ENCODE measurements at regions not wholly inside any gene's neighbourhood (a gene's known extent, or its start where the extent isn't known, plus 50 kb on each side); places are given as distances from the start of the nearest gene placed in this dataset.

GRCh38 chr2:196245378-196246140 is 74.2 kb upstream of the STK17B start:
- Histone ChIP-seq H4K20me1 (ENCODE audit: control insufficient read depth, extremely low read depth, insufficient read depth, low read length) (no peaks in the 10 kb centered on the region), H3K4me3 (replicated peaks in 1 of 4; ENCODE audit: control extremely low read depth in 1 of 4, insufficient read depth in 1 of 4, low read depth in 3 of 4, low read length in 4 of 4) (no peak overlapping the region), H3K9me3 (ENCODE audit: control insufficient read depth, insufficient read depth, low read depth, low read length) (no peaks in the 10 kb centered on the region), H3K27me3 (ENCODE audit: control insufficient read depth, insufficient read depth, low read length) (no peaks in the 10 kb centered on the region), H3K27ac (ENCODE audit: insufficient read depth, low read length) (no peak overlapping the region), H2AFZ (ENCODE audit: low read length) (no peak overlapping the region), H3K9ac (ENCODE audit: insufficient read depth, low read length) (no peak overlapping the region), H3K79me2 (ENCODE audit: control insufficient read depth, insufficient read depth, low read length) (no peaks in the 10 kb centered on the region), H3K4me1 (ENCODE audit: control insufficient read depth, extremely low read depth, insufficient read depth, low read length) (peaks cover 6% of the 10 kb centered on the region), H3K36me3 (ENCODE audit: control insufficient read depth, insufficient read depth, low read length) (no peaks in the 10 kb centered on the region), H3K4me2 (ENCODE audit: extremely low read depth, insufficient read depth, low read length) (no peak overlapping the region)
- no peak for DNase-seq (ENCODE audit: low read depth in 2 of 2)
- TF ChIP-seq, protein P1, sequence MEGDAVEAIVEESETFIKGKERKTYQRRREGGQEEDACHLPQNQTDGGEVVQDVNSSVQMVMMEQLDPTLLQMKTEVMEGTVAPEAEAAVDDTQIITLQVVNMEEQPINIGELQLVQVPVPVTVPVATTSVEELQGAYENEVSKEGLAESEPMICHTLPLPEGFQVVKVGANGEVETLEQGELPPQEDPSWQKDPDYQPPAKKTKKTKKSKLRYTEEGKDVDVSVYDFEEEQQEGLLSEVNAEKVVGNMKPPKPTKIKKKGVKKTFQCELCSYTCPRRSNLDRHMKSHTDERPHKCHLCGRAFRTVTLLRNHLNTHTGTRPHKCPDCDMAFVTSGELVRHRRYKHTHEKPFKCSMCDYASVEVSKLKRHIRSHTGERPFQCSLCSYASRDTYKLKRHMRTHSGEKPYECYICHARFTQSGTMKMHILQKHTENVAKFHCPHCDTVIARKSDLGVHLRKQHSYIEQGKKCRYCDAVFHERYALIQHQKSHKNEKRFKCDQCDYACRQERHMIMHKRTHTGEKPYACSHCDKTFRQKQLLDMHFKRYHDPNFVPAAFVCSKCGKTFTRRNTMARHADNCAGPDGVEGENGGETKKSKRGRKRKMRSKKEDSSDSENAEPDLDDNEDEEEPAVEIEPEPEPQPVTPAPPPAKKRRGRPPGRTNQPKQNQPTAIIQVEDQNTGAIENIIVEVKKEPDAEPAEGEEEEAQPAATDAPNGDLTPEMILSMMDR (conservative IDR thresholded peaks at IDR 0.05 in 1 of 2, IDR thresholded peaks at IDR 0.05 in 1 of 2; ENCODE audit: low read depth in 1 of 2, low read length in 2 of 2) = no peak
- TF ChIP-seq EZH2 (IDR thresholded peaks at IDR 0.05; ENCODE audit: low read length, missing control alignments) = no peak

GRCh38 chr2:196247114-196247975 is 76.0 kb upstream of the STK17B start:
- peaks cover 6% of the 10 kb centered on the region for H3K4me1 ChIP-seq (ENCODE audit: control insufficient read depth, extremely low read depth, insufficient read depth, low read length)
- no peak overlapping the region for H2AFZ ChIP-seq (ENCODE audit: low read length)
- no peaks in the 10 kb centered on the region for H3K36me3 ChIP-seq (ENCODE audit: control insufficient read depth, insufficient read depth, low read length)
- no peak overlapping the region for H3K4me2 ChIP-seq (ENCODE audit: extremely low read depth, insufficient read depth, low read length)
- H3K27ac ChIP-seq (ENCODE audit: insufficient read depth, low read length) = no peak overlapping the region
- TF ChIP-seq, protein P1 (conservative IDR thresholded peaks at IDR 0.05 in 1 of 2, IDR thresholded peaks at IDR 0.05 in 1 of 2; ENCODE audit: low read depth in 1 of 2, low read length in 2 of 2) = no peak
- no peak for TF ChIP-seq EZH2 (IDR thresholded peaks at IDR 0.05; ENCODE audit: low read length, missing control alignments)
- no peaks in the 10 kb centered on the region for H4K20me1 ChIP-seq (ENCODE audit: control insufficient read depth, extremely low read depth, insufficient read depth, low read length)
- no peaks in the 10 kb centered on the region for H3K79me2 ChIP-seq (ENCODE audit: control insufficient read depth, insufficient read depth, low read length)
- no peak overlapping the region for H3K4me3 ChIP-seq (replicated peaks in 1 of 4; ENCODE audit: control extremely low read depth in 1 of 4, insufficient read depth in 1 of 4, low read depth in 3 of 4, low read length in 4 of 4)
- H3K9me3 ChIP-seq (ENCODE audit: control insufficient read depth, insufficient read depth, low read depth, low read length) = no peaks in the 10 kb centered on the region
- H3K27me3 ChIP-seq (ENCODE audit: control insufficient read depth, insufficient read depth, low read length) = no peaks in the 10 kb centered on the region
- DNase-seq (ENCODE audit: low read depth in 2 of 2) = peak in 1 of 2 donors; percentile 37
- H3K9ac ChIP-seq (ENCODE audit: insufficient read depth, low read length) = no peak overlapping the region

GRCh38 chr2:196247976-196248280 is 76.5 kb upstream of the STK17B start:
- Histone ChIP-seq H2AFZ (ENCODE audit: low read length) (no peak overlapping the region), H3K4me2 (ENCODE audit: extremely low read depth, insufficient read depth, low read length) (no peak overlapping the region), H4K20me1 (ENCODE audit: control insufficient read depth, extremely low read depth, insufficient read depth, low read length) (no peaks in the 10 kb centered on the region), H3K4me3 (replicated peaks in 1 of 4; ENCODE audit: control extremely low read depth in 1 of 4, insufficient read depth in 1 of 4, low read depth in 3 of 4, low read length in 4 of 4) (no peak overlapping the region), H3K79me2 (ENCODE audit: control insufficient read depth, insufficient read depth, low read length) (no peaks in the 10 kb centered on the region), H3K36me3 (ENCODE audit: control insufficient read depth, insufficient read depth, low read length) (no peaks in the 10 kb centered on the region), H3K4me1 (ENCODE audit: control insufficient read depth, extremely low read depth, insufficient read depth, low read length) (peaks cover 6% of the 10 kb centered on the region), H3K9ac (ENCODE audit: insufficient read depth, low read length) (no peak overlapping the region), H3K9me3 (ENCODE audit: control insufficient read depth, insufficient read depth, low read depth, low read length) (no peaks in the 10 kb centered on the region), H3K27ac (ENCODE audit: insufficient read depth, low read length) (no peak overlapping the region), H3K27me3 (ENCODE audit: control insufficient read depth, insufficient read depth, low read length) (no peaks in the 10 kb centered on the region)
- DNase-seq (ENCODE audit: low read depth in 2 of 2) = no peak
- TF ChIP-seq, protein P1 (conservative IDR thresholded peaks at IDR 0.05 in 1 of 2, IDR thresholded peaks at IDR 0.05 in 1 of 2; ENCODE audit: low read depth in 1 of 2, low read length in 2 of 2) = no peak
- TF ChIP-seq EZH2 (IDR thresholded peaks at IDR 0.05; ENCODE audit: low read length, missing control alignments) = no peak
